ENCODE measurements at regions not wholly inside any gene's neighbourhood (a gene's known extent, or its start where the extent isn't known, plus 50 kb on each side); places are given as distances from the start of the nearest gene placed in this dataset.

- Histone ChIP-seq H3K36me3 (no peaks in the 10 kb centered on the region), H3K27me3 (no peaks in the 10 kb centered on the region), H3K4me3 (no peak overlapping the region), H3K4me2 (no peak overlapping the region), H3K4me1 (peaks cover 0 to 6% (median 0%) of the 10 kb centered on the region in 10 experiments; a peak in 2 of 20 replicates), H3K9ac (no peak overlapping the region), H4K20me1 (no peaks in the 10 kb centered on the region), H3K27ac (no peak overlapping the region), H3K9me3 (replicated peaks in 1 of 11) (no peaks in the 10 kb centered on the region)
- no peak for TF ChIP-seq Cebpa-rat (IDR thresholded peaks at IDR 0.05)
Measured at GRCh38 chr2:198595721-198596120, 791.3 kb downstream of the PLCL1 start.

GRCh38 chr2:198591586-198591985 lies 787.2 kb downstream of the PLCL1 start:
- H3K9me3 ChIP-seq (replicated peaks in 1 of 11), result no peaks in the 10 kb centered on the region
- H3K4me3 ChIP-seq, result no peak overlapping the region
- no peaks in the 10 kb centered on the region for H4K20me1 ChIP-seq
- no peak overlapping the region for H3K9ac ChIP-seq
- H3K27me3 ChIP-seq, result no peaks in the 10 kb centered on the region
- H3K27ac ChIP-seq, result no peak overlapping the region
- H3K4me2 ChIP-seq, result no peak overlapping the region
- no peaks in the 10 kb centered on the region for H3K36me3 ChIP-seq
- no peak for TF ChIP-seq Cebpa-rat (IDR thresholded peaks at IDR 0.05)
- H3K4me1 ChIP-seq, result peaks cover 0 to 6% (median 0%) of the 10 kb centered on the region in 10 experiments; a peak in 2 of 20 replicates

GRCh38 chr2:198587741-198588140 lies 783.3 kb downstream of the PLCL1 start:
- H3K27me3 ChIP-seq, result no peaks in the 10 kb centered on the region
- no peak for TF ChIP-seq Cebpa-rat (IDR thresholded peaks at IDR 0.05)
- no peaks in the 10 kb centered on the region for H3K4me1 ChIP-seq
- no peak overlapping the region for H3K27ac ChIP-seq
- H3K4me2 ChIP-seq, result no peak overlapping the region
- H3K4me3 ChIP-seq, result no peak overlapping the region
- H4K20me1 ChIP-seq, result no peaks in the 10 kb centered on the region
- no peaks in the 10 kb centered on the region for H3K9me3 ChIP-seq (replicated peaks in 1 of 11)
- no peaks in the 10 kb centered on the region for H3K36me3 ChIP-seq
- no peak overlapping the region for H3K9ac ChIP-seq

GRCh38 chr2:198587240-198587639 lies 782.8 kb downstream of the PLCL1 start:
- no peak for TF ChIP-seq Cebpa-rat (IDR thresholded peaks at IDR 0.05)
- H3K27ac ChIP-seq, result no peak overlapping the region
- no peaks in the 10 kb centered on the region for H3K4me1 ChIP-seq
- H3K9me3 ChIP-seq (replicated peaks in 1 of 11), result no peaks in the 10 kb centered on the region
- H3K4me2 ChIP-seq, result no peak overlapping the region
- H4K20me1 ChIP-seq, result no peaks in the 10 kb centered on the region
- no peaks in the 10 kb centered on the region for H3K36me3 ChIP-seq
- no peak overlapping the region for H3K4me3 ChIP-seq
- no peak overlapping the region for H3K9ac ChIP-seq
- no peaks in the 10 kb centered on the region for H3K27me3 ChIP-seq

GRCh38 chr2:198571393-198571792 lies 767.0 kb downstream of the PLCL1 start:
- Histone ChIP-seq H3K9ac (no peak overlapping the region), H3K36me3 (no peaks in the 10 kb centered on the region), H3K4me2 (no peak overlapping the region), H3K4me1 (no peaks in the 10 kb centered on the region), H3K9me3 (replicated peaks in 1 of 11) (peaks cover 0 to 4% (median 0%) of the 10 kb centered on the region in 11 experiments; a peak in 2 of 22 replicates), H3K4me3 (no peak overlapping the region), H4K20me1 (no peaks in the 10 kb centered on the region), H3K27me3 (no peaks in the 10 kb centered on the region), H3K27ac (no peak overlapping the region)
- TF ChIP-seq Cebpa-rat (IDR thresholded peaks at IDR 0.05), result no peak

- no peaks in the 10 kb centered on the region; a peak in 1 of 22 replicates for H4K20me1 ChIP-seq
- peaks cover 10 to 30% (median 20%) of the 10 kb centered on the region in 11 experiments; a peak in 21 of 22 replicates for H3K9me3 ChIP-seq (replicated peaks in 1 of 11)
- no peaks in the 10 kb centered on the region for H3K4me1 ChIP-seq
- H3K36me3 ChIP-seq, result no peaks in the 10 kb centered on the region
- no peak overlapping the region for H3K4me2 ChIP-seq
- H3K9ac ChIP-seq, result no peak overlapping the region
- no peak overlapping the region for H3K4me3 ChIP-seq
- TF ChIP-seq Cebpa-rat (IDR thresholded peaks at IDR 0.05), result no peak
- no peaks in the 10 kb centered on the region for H3K27me3 ChIP-seq
- no peak overlapping the region for H3K27ac ChIP-seq
Measured at GRCh38 chr2:198558176-198558575, 753.8 kb downstream of the PLCL1 start.

GRCh38 chr2:198546122-198546521 lies 741.7 kb downstream of the PLCL1 start:
- TF ChIP-seq Cebpa-rat (IDR thresholded peaks at IDR 0.05), result no peak
- Histone ChIP-seq H4K20me1 (no peaks in the 10 kb centered on the region), H3K36me3 (no peaks in the 10 kb centered on the region), H3K27me3 (no peaks in the 10 kb centered on the region), H3K9ac (no peak overlapping the region), H3K4me3 (no peak overlapping the region), H3K4me1 (no peaks in the 10 kb centered on the region), H3K4me2 (no peak overlapping the region), H3K9me3 (replicated peaks in 1 of 11) (no peaks in the 10 kb centered on the region), H3K27ac (no peak overlapping the region)

GRCh38 chr2:198545411-198545810 lies 741.0 kb downstream of the PLCL1 start:
- H3K36me3 ChIP-seq, result no peaks in the 10 kb centered on the region
- no peaks in the 10 kb centered on the region for H3K27me3 ChIP-seq
- no peak overlapping the region for H3K4me2 ChIP-seq
- no peaks in the 10 kb centered on the region for H3K9me3 ChIP-seq (replicated peaks in 1 of 11)
- no peak overlapping the region for H3K4me3 ChIP-seq
- H4K20me1 ChIP-seq, result no peaks in the 10 kb centered on the region
- no peaks in the 10 kb centered on the region for H3K4me1 ChIP-seq
- no peak overlapping the region for H3K27ac ChIP-seq
- TF ChIP-seq Cebpa-rat (IDR thresholded peaks at IDR 0.05), result no peak
- H3K9ac ChIP-seq, result no peak overlapping the region

GRCh38 chr2:198544461-198544860 lies 740.1 kb downstream of the PLCL1 start:
- Histone ChIP-seq H3K4me2 (no peak overlapping the region), H4K20me1 (no peaks in the 10 kb centered on the region), H3K9ac (no peak overlapping the region), H3K9me3 (replicated peaks in 1 of 11) (no peaks in the 10 kb centered on the region), H3K36me3 (no peaks in the 10 kb centered on the region), H3K4me3 (no peak overlapping the region), H3K4me1 (no peaks in the 10 kb centered on the region), H3K27me3 (no peaks in the 10 kb centered on the region), H3K27ac (no peak overlapping the region)
- TF ChIP-seq Cebpa-rat (IDR thresholded peaks at IDR 0.05), result no peak

GRCh38 chr2:198534756-198535155 lies 730.4 kb downstream of the PLCL1 start:
- no peaks in the 10 kb centered on the region for H3K9me3 ChIP-seq (replicated peaks in 1 of 11)
- H3K9ac ChIP-seq, result no peak overlapping the region
- H3K4me1 ChIP-seq, result no peaks in the 10 kb centered on the region
- H4K20me1 ChIP-seq, result no peaks in the 10 kb centered on the region
- TF ChIP-seq Cebpa-rat (IDR thresholded peaks at IDR 0.05), result no peak
- no peaks in the 10 kb centered on the region for H3K36me3 ChIP-seq
- H3K4me2 ChIP-seq, result no peak overlapping the region
- no peaks in the 10 kb centered on the region for H3K27me3 ChIP-seq
- H3K4me3 ChIP-seq, result no peak overlapping the region
- H3K27ac ChIP-seq, result no peak overlapping the region

Measured in BLaER1 treated with 17β-estradiol and CSF1 and Interleukin-3, amounts not matched to agents 10 nM and 100 nM (cell line).